ENCODE measurements at regions not wholly inside any gene's neighbourhood (a gene's known extent, or its start where the extent isn't known, plus 50 kb on each side); places are given as distances from the start of the nearest gene placed in this dataset.

DNA sequence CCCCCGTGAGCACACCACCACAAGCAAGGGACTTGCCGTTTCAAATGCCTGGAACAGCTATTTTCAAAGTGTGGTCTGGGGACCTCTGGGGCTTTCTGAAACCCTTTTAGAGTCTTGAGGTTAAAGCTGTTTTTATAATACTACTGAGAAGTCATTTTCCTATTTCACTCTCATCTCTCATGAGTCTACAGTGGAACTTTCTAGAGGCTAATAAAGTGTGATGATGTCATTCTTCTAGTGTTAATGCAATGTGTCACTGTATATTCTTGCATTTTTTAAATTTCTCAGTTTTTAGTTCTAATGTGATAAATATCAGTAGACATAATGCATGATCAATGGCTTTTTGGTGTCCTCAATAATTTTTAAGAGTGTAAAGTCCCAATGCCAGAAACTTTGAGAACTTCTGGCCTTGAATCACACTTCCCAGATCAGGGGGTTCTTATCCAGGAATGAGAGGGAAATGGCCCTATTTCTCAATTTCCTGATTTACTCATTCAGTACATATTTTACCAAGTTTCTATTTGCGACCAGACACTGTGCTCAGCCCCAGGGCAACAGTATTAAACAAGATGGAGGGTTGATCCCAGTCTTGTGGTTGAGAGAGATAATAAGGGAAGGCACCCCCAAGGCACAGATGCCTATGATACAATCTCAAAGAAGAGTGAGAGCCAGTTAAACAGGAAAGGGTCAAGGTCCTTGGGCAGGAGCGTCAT, 444.0 kb downstream of the HS3ST3B1 start:
- Mint-ChIP-seq H3K4me1 (no peaks in the 10 kb centered on the region), H3K27me3 (ENCODE audit: low read depth in 2 of 2) (peaks cover 0 to 5% of the 10 kb centered on the region in 2 donors), H3K9me3 (no peaks in the 10 kb centered on the region), H3K27ac (no peak overlapping the region), H3K36me3 (no peaks in the 10 kb centered on the region), H3K4me3 (no peak overlapping the region)
- intact Hi-C loops (cut with micrococcal nuclease), result no loop called here
- Histone ChIP-seq H3K4me1 (ENCODE audit: control insufficient read depth, insufficient read depth, low read length) (no peaks in the 10 kb centered on the region), H3K36me3 (ENCODE audit: control insufficient read depth, insufficient read depth, low read length) (no peaks in the 10 kb centered on the region), H3K27ac (ENCODE audit: low read length) (no peak overlapping the region), H3K4me3 (ENCODE audit: low read length) (no peak overlapping the region), H3K9me3 (ENCODE audit: control insufficient read depth, insufficient read depth, low read length) (no peaks in the 10 kb centered on the region), H3K27me3 (ENCODE audit: control insufficient read depth, insufficient read depth, low read length) (no peaks in the 10 kb centered on the region)
- TF ChIP-seq, protein P1, sequence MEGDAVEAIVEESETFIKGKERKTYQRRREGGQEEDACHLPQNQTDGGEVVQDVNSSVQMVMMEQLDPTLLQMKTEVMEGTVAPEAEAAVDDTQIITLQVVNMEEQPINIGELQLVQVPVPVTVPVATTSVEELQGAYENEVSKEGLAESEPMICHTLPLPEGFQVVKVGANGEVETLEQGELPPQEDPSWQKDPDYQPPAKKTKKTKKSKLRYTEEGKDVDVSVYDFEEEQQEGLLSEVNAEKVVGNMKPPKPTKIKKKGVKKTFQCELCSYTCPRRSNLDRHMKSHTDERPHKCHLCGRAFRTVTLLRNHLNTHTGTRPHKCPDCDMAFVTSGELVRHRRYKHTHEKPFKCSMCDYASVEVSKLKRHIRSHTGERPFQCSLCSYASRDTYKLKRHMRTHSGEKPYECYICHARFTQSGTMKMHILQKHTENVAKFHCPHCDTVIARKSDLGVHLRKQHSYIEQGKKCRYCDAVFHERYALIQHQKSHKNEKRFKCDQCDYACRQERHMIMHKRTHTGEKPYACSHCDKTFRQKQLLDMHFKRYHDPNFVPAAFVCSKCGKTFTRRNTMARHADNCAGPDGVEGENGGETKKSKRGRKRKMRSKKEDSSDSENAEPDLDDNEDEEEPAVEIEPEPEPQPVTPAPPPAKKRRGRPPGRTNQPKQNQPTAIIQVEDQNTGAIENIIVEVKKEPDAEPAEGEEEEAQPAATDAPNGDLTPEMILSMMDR (IDR thresholded peaks at IDR 0.05), result no peak
- no peak for ATAC-seq
- 62% methylated on average over 3 of the region's 4 CpGs for WGBS (ENCODE audit: insufficient coverage)
- DNase-seq, result no peak

DNA sequence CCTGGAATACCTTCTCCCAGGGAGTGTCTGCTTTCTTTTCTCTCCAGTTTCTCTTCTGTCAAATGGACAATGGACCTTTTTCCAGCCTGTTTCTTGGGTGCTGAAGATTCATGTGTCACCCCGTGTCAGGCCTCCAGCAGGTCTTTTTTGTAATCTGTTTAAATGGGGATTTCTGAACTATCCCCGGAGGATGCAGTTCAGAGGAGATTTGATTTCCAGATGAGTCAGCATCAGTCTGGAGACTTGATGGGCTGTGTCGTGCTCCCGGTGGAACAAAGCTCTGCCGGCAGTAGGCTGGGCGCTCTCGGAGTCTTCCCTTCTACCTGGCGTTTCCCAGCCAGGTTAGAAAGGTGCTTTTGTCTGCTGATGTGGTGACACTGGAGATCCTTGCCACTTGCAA, 440.6 kb downstream of the HS3ST3B1 start:
- no peak overlapping the region for H3K4me3 Mint-ChIP-seq
- TF ChIP-seq, protein P1 (IDR thresholded peaks at IDR 0.05), result no peak
- H3K27ac Mint-ChIP-seq, result no peak overlapping the region
- Histone ChIP-seq H3K9me3 (ENCODE audit: control insufficient read depth, insufficient read depth, low read length) (no peaks in the 10 kb centered on the region), H3K27ac (ENCODE audit: low read length) (no peak overlapping the region), H3K27me3 (ENCODE audit: control insufficient read depth, insufficient read depth, low read length) (no peaks in the 10 kb centered on the region), H3K4me1 (ENCODE audit: control insufficient read depth, insufficient read depth, low read length) (no peaks in the 10 kb centered on the region), H3K36me3 (ENCODE audit: control insufficient read depth, insufficient read depth, low read length) (no peaks in the 10 kb centered on the region), H3K4me3 (ENCODE audit: low read length) (no peak overlapping the region)
- H3K4me1 Mint-ChIP-seq, result no peaks in the 10 kb centered on the region
- DNase-seq, result no peak
- no peak for ATAC-seq
- H3K9me3 Mint-ChIP-seq, result no peaks in the 10 kb centered on the region
- 85% methylated on average over 8 of the region's 8 CpGs for WGBS (ENCODE audit: insufficient coverage)
- intact Hi-C loops (cut with micrococcal nuclease), result no loop called here
- H3K27me3 Mint-ChIP-seq (ENCODE audit: low read depth in 2 of 2), result peaks cover 5% of the 10 kb centered on the region in 2 donors
- H3K36me3 Mint-ChIP-seq, result no peaks in the 10 kb centered on the region

DNA sequence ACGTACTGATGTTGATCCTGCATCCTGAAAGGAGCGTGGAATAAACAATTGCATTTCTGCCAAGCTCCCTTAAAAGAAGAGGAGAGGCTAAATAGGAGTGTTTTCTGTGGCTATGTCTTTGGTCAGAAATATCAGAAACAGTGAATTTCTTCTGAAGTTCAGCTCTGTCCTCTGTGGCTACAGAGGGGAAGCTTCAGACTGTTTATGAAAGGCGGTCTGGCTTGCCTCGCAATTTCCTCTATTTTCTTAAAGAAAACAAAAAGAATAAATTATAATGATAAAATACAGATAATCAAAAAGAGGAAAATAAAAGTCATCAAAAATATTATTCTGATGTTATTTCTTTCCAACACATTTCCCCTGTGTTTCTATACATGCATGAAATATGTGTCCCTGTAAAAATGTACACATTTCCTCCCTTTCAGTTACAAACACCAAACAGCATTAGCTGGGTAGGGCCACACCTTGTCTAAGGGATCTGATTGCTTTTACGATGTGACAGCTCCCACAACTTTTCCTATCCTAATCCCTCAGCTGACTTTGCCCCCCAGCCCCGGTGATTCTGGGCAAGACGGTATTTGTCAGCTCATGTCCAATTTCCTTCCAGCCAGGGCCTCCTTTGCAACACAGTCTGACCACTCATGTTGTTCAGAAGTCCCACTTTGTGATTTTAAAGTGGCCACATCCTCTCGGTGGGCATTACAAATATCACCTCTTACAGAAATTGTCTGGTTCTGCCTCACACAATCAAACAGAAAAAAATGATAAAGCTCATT, 439.0 kb downstream of the HS3ST3B1 start:
- TF ChIP-seq, protein P1 (IDR thresholded peaks at IDR 0.05), result no peak
- no peaks in the 10 kb centered on the region for H3K9me3 ChIP-seq (ENCODE audit: control insufficient read depth, insufficient read depth, low read length)
- no peaks in the 10 kb centered on the region for H3K9me3 Mint-ChIP-seq
- H3K36me3 Mint-ChIP-seq, result no peaks in the 10 kb centered on the region
- no peaks in the 10 kb centered on the region for H3K4me1 ChIP-seq (ENCODE audit: control insufficient read depth, insufficient read depth, low read length)
- no peak for ATAC-seq
- H3K36me3 ChIP-seq (ENCODE audit: control insufficient read depth, insufficient read depth, low read length), result no peaks in the 10 kb centered on the region
- H3K27me3 ChIP-seq (ENCODE audit: control insufficient read depth, insufficient read depth, low read length), result no peaks in the 10 kb centered on the region
- WGBS (ENCODE audit: insufficient coverage), result 56% methylated on average over 6 of the region's 8 CpGs
- no peak overlapping the region for H3K4me3 ChIP-seq (ENCODE audit: low read length)
- peaks cover 5% of the 10 kb centered on the region in 2 donors for H3K27me3 Mint-ChIP-seq (ENCODE audit: low read depth in 2 of 2)
- DNase-seq, result no peak
- no peak overlapping the region for H3K27ac ChIP-seq (ENCODE audit: low read length)
- no peak overlapping the region for H3K4me3 Mint-ChIP-seq
- H3K4me1 Mint-ChIP-seq, result no peaks in the 10 kb centered on the region
- intact Hi-C loops (cut with micrococcal nuclease), result no loop called here
- no peak overlapping the region for H3K27ac Mint-ChIP-seq

Measured in natural killer cell (primary cell).